Middle frontal gyrus (tissue), 1 donor: ENCODE measurements at regions not wholly inside any gene's neighbourhood (a gene's known extent, or its start where the extent isn't known, plus 50 kb on each side); places are given as distances from the start of the nearest gene placed in this dataset.

Experiments
- DNase-seq: peaks from one replicate; pipeline ENCODE4 v3.0.0-alpha.2; 2015; ENCODE audit warnings: low spot score; ENCODE audit errors: extremely low spot score

DNA sequence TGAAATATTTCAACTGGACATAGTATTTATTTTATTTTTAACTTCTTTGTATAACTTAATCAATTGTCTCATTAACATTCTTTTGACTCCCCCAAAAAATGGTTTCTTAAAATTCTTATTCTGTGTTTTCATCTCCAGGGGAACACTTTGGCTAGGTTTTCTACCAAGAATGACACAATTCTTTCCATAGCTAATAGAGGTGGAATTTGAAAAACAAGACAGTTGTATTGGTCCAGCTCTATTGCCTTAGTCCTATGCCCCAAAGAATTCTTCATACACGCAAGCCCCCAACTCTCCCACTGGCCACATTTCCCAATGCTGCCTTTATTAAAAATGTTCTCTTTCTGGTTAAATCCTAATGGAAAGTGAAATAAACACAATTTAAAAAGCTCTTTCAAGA is 104.7 kb upstream of the PKDCC start:
- no peak for DNase-seq

DNA sequence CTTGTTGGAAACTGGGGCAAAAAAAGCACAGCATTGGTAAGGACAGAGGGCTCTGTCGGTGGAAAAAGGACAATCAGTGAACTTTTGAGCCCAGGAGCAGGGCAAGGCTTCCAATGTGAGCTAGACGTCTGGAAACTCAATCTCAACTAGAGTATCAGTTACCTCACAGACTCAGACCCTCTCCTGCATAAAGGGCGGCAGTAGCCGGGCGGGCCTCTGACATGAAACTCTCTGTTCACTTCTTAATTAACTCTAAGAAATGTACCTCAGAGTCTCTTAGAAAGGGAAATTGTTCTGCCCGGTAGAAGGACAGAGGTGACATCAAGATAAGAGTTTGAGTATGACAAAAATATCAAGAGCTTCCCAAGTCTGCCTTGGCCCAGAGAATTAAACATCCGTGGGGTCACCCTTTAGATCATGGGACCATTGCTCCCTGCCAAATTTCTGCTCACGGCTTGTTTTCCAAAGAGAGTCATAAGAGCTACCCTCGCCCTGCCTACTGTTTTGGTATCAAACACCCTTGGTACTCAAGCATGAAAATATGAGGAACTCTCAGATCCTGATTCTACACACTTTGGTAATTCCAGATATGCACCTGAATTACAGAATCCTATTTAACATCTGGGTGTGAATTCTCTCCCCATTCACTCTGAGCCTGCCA is 103.5 kb upstream of the PKDCC start:
- DNase-seq = no peak

DNA sequence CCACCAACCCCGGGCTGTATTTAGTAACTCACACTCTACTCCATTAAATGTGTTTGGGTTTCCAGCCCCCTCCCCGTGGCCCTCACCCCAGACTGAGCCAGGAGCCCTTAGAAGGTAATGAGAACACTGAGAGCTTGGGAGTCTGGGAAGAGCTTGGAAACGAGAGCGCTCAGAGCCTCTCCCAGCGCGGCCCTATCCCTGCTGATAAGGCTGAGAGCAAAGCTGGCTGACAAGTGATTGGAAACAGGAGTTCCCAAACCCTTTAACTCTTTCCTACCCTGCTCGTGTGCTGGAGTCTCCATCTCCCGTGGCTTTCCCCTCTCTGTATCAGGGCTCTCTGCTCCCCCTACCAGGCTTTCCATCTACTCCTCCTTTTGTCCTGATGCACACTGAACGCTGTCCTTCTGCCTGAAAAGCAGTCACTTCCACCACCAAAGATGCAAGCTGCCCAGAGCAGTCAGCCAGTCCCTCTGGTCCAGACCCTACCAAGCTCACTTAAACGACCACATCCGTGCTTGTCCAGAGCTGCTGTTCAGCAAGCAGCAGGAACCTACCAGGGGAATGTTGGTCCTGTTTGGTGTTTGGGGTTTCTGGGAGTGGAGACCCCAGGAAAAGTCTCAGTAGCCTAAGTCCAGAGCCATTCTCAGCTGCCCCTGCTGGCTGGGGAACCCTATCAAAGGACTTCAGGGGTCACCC is 100.0 kb upstream of the PKDCC start:
- no peak for DNase-seq

DNA sequence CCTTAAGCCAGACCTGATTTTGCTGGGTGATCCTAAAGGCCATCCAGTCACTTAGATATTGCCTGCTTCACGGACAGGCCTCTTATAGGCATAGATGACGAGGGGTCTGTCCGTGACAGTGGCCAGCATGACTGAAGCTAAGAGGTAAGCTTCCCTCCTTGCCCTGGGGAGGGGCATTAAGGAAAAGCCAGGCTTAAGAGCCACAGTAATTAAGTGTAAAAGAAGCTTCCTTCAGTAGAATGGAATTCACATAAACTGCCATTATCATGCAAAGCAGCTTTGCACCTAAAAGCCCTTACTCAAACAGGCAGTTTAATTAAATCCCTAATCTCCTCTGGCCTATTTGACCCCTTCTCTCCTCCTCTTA is 99.4 kb upstream of the PKDCC start:
- DNase-seq = no peak

DNA sequence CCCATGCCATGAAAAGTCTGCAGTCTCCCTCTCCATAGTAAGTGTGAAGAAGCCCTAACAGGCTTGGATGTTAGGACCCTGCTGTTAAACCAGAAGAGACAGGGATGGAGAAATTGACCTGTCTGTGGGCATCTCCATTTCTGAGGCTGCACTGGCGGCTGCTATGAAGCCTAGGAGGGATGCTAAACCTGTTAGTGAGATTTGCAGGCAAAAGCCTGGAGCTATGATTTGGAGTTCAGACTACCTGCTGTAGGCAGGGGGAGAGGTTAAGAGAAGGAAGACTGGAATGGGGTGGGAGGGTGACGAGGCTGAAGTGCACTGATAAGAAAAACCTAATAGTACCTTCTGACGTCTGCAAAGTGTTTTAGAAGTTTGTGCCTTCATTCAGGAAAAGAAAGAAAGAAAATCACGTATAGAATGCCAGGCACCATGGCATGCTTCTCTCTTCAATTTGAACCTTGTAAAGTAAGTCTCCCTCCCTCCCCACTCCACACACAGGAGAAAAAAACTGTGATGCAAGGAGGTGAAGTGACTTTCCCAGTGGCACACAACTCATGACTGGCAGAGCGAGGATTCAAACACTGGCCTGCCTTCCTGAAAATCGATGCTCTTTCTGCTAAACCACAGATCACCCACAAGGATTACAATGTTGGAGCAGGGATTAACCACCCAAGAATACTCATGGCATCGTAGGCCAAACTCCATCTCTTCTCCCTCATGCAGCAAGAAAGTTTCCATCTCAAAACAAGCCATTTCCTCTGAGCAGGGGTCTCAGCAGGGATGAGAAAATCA is 98.5 kb upstream of the PKDCC start:
- DNase-seq = no peak

DNA sequence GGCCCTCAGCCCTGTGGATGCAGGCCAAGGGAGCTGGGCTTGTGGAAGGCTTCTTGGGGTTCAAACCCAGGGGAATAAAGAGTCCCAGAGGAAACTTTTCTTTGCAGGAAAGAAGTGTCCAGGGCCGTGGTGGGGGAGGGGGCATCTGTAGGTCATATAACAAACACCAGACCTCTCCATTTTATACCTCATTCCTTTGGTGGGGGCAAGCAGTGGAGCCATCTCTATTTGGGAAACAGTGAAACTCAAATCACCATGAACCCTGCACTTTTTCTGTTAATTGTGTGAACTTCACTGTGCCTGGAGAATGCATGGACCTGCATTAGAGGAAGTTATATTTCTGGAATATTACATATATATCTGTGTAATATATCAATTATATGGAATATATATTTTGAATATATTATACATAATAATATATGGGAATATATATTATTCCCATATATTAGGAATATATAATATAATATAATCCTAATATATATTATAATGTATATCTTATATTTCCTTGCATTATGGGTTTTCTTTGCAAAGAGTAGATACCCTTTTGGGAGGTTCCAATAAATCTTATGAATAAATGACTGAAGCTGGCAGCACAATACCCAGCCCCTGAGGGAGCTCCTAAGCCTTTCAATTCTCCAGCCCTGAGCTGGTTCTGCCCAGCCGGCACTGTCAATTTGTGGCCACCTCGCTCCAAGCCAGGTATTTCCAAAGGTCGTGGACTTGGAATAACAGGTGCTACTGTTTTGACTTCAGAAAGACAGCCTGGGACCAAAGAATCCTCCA is 97.7 kb upstream of the PKDCC start:
- no peak for DNase-seq

DNA sequence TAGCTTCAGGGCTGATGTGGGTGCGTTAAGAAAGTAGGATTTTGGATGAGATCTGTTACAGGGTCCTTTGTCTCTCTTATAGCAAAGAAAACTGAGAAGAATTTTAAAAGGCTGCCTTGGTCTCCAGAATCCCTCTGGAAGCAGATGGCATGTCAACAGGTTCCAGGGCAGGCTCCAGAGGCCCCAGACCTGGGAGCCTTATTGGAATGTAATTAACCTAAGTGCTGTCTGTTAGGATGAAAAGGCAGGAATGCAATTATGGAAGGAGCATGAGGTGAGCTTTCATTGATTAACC is 97.2 kb upstream of the PKDCC start:
- no peak for DNase-seq

DNA sequence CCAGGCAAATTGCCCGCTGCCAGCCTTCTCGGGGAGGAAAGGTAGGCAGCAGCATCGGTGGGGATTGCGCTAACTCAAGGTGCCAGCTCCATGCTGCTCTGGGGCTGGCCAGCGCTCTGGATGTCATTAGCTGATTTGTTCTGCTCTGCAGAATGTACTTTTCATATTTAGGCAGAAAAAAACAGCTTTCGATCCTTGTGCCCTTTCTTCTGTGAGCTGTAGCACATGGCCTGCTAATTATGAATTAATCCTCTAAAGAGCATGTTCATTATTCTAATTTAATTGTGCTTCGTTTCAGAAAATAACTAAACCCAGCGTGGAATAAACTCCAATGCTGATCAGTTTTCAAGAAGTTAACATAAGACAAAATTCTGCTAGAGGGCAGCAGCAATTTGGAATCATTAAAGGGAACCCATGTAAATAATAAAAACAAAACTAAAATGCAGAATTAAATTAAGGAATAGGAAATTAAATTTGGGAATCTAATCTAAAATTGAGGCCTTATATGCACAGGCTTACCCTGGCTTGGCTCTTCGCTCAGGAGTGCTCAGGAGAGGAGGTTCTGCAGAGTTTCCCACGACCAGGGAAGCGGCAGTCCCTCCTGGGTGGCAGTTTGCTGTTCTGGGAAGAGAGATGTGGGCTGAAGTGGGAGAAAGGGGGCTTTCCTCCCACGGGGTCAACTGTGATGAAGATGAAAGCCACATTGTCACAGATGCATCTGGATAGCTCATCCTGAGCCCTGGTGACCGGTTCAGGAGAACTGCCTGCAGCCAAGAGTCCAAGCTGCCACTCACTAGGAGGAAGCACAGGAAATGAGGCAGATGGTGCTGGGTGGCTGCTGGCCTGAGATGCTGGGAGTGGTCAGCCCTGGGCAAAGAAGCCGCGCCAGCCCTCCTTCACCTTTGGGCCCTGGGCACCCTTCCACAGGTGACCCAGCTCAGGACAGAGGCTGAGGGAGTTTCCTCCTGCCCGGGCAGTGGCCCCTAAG is 93.2 kb upstream of the PKDCC start:
- DNase-seq = no peak

DNA sequence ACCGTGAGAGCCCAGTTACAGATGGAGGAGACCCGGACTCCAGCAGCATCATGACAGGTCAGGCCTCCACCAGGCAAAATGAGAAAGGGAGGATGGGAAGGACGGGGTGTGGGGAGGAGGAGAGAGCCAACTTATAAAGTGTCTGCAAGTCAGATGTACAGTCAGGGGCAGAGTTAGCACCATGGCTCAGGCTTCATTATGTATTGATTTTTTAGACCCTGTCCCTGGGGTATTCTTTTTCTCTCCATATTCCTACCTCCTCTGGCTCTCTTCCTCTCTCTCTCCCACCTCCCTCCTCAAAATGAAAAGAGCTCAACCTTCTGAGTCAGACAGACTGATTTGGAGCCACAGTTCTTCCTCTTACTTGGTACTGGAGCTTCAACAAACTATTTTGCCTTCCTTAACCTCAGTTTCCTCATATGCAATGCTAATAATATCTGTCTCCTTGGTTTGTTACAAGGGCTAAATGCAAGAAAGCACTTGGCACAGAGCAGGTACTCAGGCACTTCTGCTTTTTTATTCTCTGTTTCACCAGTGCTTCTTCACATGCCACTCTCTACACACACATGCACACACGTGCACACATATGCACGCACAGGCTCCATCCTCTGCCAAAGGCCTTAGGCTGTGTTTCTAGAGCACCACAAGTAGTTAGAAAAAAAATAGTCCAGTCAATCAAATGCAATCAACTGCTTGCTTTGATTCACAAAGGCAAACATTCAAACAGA is 92.3 kb upstream of the PKDCC start:
- DNase-seq = no peak

DNA sequence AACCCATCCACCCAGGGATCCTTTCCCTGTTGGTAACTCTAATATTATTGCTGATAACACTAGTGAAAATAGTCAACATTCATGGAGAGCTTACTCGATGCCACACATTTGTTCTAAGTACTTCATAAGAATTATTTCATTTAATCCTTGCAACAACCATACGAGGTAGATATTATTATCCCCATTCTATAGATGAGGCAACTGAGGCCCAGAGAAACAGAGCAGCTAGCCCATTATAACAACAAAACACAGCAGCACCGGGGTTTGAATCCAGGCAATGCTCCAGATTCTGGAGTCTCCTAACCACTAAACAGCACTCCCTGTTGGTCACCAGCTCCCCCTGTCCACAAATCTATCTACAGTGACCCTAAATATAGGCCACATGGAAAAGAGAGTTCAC is 90.4 kb upstream of the PKDCC start:
- no peak for DNase-seq

DNA sequence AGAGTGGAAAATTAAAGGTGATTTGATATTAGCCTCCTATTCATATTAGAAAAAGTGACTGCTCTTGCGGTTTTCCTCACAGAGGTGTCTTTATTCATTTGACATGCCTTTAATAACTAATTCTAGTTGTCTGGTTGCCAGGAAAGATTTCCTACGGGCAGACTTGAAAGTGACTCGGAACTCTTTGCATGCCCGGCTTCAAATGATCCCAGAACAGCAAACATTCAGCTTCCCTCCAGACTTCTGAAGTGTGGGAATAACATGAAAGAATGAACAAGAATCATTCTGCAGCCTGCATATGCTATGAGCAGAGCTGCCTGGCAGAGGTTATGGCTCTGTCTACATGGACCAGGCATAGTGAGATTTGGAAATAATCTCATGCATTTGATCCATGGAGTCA is 89.6 kb upstream of the PKDCC start:
- no peak for DNase-seq

DNA sequence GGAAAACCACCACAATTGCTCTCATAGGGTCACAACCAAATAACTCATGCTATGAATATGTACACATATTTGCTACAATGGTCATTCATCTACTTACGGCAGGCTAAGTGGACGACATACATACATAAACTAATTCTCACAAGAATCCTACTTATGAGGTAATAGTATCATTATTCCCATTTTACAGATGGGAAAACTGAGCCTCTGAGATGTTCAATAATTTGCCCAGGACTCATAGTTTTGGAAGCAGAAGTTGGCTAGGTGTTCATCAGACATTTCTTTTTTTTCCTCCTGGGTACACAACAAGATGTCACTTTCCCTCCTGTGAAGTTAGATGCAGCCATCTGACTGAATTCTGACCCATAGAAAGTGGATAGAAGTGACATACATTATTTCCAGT is 89.0 kb upstream of the PKDCC start:
- no peak for DNase-seq

DNA sequence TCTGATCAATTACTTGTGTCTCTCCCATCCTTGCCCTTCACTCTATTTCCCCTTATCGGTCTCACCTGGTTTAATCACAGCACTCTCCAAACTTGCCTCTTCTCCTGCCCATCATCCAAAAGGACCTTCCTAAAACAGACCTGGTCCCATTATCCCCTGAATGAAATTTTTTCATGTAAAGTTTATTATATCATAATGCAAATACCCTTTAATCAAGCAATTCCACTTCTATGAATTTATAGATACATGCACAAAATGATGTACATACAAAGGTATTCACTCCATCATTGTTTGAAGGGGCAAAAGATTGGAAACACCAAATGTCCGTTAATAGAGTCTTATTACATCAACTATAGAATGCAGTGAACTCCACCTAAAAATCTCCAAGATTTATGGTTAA is 88.1 kb upstream of the PKDCC start:
- DNase-seq = no peak

DNA sequence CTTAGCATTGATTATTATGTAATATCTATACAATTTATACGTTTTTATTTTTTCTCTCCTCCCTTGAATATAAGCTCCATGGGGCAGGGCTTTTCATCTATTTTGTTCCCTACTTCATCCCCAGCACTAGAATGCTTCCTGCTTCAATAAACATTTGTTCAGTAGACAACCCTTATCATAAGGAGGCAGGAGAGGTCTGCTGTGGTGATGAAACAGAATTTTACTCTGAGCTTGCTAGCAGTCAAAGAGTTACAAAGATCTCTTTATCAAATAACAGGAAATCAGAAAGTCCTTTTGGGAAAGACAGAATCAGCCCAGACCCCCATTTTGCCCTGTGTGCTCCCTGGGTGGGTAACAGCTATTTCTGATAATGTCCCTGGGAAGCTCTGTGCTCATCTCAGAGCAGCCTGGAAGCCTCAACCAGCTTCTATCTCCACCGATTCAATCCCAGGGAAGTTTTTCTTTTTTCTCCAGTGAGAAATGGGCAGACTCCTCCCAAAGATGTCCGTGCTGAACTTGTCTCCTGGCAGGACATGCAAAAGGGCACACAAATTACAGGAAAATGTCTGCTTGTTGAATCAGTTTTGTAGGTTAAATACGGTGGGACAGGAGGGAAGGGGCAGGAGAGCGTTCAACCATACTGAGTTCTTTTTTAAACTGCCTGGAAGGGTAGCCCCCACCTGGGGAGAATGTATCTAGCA is 84.7 kb upstream of the PKDCC start:
- DNase-seq = no peak

DNA sequence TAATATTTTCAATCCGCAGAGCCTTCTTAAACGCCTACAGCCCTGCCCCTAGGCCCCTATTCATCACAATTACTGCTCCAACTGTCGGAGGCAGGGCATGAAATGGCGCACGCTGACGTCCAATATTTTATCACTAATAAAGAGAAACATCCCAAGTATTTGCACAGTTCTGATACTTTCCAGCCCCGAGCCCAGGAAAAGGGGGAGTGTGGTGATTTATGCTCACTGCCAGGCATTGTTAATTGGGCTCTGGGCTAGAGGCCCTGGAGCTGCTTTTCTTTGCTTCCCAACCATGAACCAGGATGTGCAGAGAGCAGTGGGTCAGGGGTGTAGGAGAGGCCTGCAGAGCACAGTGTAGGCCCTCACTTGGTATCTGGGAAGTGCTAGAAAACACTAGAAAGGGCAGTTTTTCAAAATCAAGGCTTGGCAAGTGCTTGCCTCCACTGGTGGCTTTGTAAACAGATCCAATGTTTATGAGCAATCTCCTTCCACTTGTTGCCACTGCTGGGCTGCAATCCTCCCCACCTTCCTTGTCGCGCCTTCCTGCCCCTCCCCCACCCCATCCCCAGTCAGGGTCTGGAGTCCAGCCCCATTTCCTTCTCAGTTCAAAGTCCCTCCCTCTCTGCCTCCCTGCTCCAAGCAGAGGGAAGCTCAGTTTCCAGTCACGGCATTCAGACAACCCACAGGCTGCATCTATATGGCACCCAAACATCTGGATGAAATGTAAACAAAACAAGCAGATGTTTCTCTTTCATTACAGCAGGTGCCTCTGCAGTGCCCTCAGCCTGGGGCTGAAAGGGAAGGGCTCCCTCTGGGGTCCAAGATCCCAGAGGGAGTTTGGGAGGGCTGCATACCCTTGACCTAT is 83.9 kb upstream of the PKDCC start:
- no peak for DNase-seq

DNA sequence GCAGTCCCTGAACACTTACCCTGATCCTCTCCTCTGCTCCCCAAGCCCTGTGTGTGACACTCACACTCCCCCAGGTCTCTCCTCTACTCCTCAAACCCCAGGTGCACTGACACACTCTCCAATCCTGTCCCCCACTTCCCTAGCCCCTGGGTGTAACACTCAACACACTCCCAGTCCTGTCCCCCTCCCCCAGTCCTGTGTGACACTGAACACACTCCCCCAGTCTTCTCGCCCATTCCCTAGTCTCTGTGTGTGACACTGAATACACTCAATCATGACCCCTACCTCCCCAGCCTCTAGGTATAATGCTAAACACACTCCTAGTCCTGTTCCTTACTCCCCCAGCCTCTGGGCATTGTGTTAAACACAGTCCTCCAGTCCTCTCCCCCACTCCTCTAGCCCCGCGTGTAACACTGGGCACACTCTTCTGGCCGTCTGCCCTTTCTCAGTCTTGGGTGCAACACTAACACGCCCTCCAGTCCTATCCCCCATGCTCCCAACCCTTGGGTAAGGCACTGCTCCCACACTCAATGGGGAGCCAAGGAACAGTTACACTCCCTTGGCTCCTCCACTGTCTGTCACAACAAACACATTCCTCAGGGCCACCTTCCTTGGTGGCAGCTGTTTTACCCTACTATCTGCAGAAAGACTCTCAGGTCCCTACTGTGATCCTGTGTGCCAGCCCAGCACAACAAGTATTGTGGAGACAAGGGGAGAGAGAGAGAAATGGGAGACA is 82.5 kb upstream of the PKDCC start:
- no peak for DNase-seq

DNA sequence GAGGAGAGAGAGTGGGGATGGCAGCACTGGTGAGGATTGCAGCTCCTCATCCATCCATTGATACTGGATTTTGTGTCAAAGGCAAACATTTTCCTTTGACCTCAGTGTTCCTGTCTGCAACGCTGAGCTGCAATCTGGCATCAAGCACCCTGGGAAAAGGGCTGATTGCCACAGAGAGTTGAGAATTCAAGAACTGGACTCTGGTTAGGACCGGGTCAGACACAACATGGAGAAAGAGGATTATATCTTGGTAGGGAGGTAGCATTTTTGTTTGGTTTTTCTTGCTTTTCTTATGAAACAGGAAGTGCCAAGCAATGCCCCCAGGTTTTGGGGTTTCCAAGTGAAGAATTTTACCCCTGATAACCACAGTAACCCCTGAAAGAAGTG is 81.9 kb upstream of the PKDCC start:
- no peak for DNase-seq

DNA sequence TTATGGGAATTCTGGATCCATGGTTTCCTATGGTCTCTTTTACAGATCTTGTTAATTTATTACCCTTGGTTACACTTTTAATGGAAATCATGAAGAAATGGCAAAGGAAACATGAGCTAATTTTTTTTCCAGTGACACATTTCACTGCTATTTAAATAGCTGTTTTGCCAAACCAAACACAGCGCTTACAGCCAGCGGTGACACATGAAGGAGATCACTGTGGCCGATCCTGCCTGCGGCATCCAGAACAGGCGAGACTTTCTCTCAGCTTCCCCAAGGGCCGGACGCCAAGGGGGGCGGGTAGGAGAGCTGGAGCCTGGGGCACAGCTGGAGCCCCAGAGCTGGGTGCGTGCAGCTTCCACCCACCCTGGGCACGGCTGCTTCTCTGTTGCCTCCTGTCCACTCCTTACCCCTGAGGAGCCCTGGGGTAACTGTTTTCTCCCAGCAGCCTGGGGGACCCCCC is 81.4 kb upstream of the PKDCC start:
- peak; percentile 40 for DNase-seq
